ENCODE measurements at regions not wholly inside any gene's neighbourhood (a gene's known extent, or its start where the extent isn't known, plus 50 kb on each side); places are given as distances from the start of the nearest gene placed in this dataset.

GRCh38 chr4:34279011-34279410 is 1965.3 kb downstream of the ARAP2 start:
- Histone ChIP-seq H3K4me1 (no peaks in the 10 kb centered on the region), H3K27me3 (no peaks in the 10 kb centered on the region), H3K4me3 (no peak overlapping the region), H3K36me3 (no peaks in the 10 kb centered on the region), H3K9me3 (no peaks in the 10 kb centered on the region), H3K27ac (no peak overlapping the region)
- no peak for DNase-seq
- no peak for ATAC-seq (ENCODE audit: low FRiP score in 2 of 2)
- no peak for TF ChIP-seq POLR2AphosphoS5 (IDR thresholded peaks at IDR 0.05)
- TF ChIP-seq EP300 (IDR thresholded peaks at IDR 0.05) = no peak
- no peak for TF ChIP-seq POLR2A (IDR thresholded peaks at IDR 0.05)
- TF ChIP-seq CTCF (IDR thresholded peaks at IDR 0.05) = no peak

GRCh38 chr4:34280131-34280530 is 1964.2 kb downstream of the ARAP2 start:
- DNase-seq = no peak
- TF ChIP-seq CTCF (IDR thresholded peaks at IDR 0.05) (no peak), POLR2AphosphoS5 (IDR thresholded peaks at IDR 0.05) (no peak), POLR2A (IDR thresholded peaks at IDR 0.05) (no peak), EP300 (IDR thresholded peaks at IDR 0.05) (no peak)
- H3K27ac ChIP-seq = no peak overlapping the region
- no peaks in the 10 kb centered on the region for H3K27me3 ChIP-seq
- ATAC-seq (ENCODE audit: low FRiP score in 2 of 2) = no peak
- no peaks in the 10 kb centered on the region for H3K9me3 ChIP-seq
- H3K4me3 ChIP-seq = no peak overlapping the region
- H3K36me3 ChIP-seq = no peaks in the 10 kb centered on the region
- H3K4me1 ChIP-seq = no peaks in the 10 kb centered on the region
- 48 to 52% methylated on average over 2 of the region's 2 CpGs for WGBS, 2 donors

- ATAC-seq (ENCODE audit: low FRiP score in 2 of 2) (no peak), DNase-seq (no peak)
- Histone ChIP-seq H3K9me3 (no peaks in the 10 kb centered on the region), H3K27ac (no peak overlapping the region), H3K27me3 (no peaks in the 10 kb centered on the region), H3K4me3 (no peak overlapping the region), H3K4me1 (no peaks in the 10 kb centered on the region), H3K36me3 (no peaks in the 10 kb centered on the region)
- TF ChIP-seq POLR2A (IDR thresholded peaks at IDR 0.05) (no peak), CTCF (IDR thresholded peaks at IDR 0.05) (no peak), EP300 (IDR thresholded peaks at IDR 0.05) (no peak), POLR2AphosphoS5 (IDR thresholded peaks at IDR 0.05) (no peak)
- whole genome bisulfite sequencing, 2 donors = 68 to 70% methylated on average over 5 of the region's 5 CpGs
Observed at GRCh38 chr4:34281826-34282225, 1962.5 kb downstream of the ARAP2 start.

- DNase-seq = no peak
- H3K36me3 ChIP-seq = no peaks in the 10 kb centered on the region
- no peak overlapping the region for H3K4me3 ChIP-seq
- no peaks in the 10 kb centered on the region for H3K4me1 ChIP-seq
- no peaks in the 10 kb centered on the region for H3K27me3 ChIP-seq
- 63 to 71% methylated on average over 3 of the region's 3 CpGs for WGBS, 2 donors
- no peaks in the 10 kb centered on the region for H3K9me3 ChIP-seq
- TF ChIP-seq EP300 (IDR thresholded peaks at IDR 0.05) (no peak), POLR2A (IDR thresholded peaks at IDR 0.05) (no peak), POLR2AphosphoS5 (IDR thresholded peaks at IDR 0.05) (no peak), CTCF (IDR thresholded peaks at IDR 0.05) (no peak)
- no peak overlapping the region for H3K27ac ChIP-seq
- ATAC-seq (ENCODE audit: low FRiP score in 2 of 2) = no peak
Observed at GRCh38 chr4:34289489-34289888, 1954.8 kb downstream of the ARAP2 start.

- no peak overlapping the region for H3K27ac ChIP-seq
- no peak for TF ChIP-seq EP300 (IDR thresholded peaks at IDR 0.05)
- TF ChIP-seq POLR2A (IDR thresholded peaks at IDR 0.05) = no peak
- TF ChIP-seq CTCF (IDR thresholded peaks at IDR 0.05) = no peak
- no peak for TF ChIP-seq POLR2AphosphoS5 (IDR thresholded peaks at IDR 0.05)
- no peaks in the 10 kb centered on the region for H3K36me3 ChIP-seq
- H3K4me1 ChIP-seq = no peaks in the 10 kb centered on the region
- no peaks in the 10 kb centered on the region for H3K27me3 ChIP-seq
- no peaks in the 10 kb centered on the region for H3K9me3 ChIP-seq
- ATAC-seq (ENCODE audit: low FRiP score in 2 of 2) (no peak), DNase-seq (no peak)
- H3K4me3 ChIP-seq = no peak overlapping the region
Observed at GRCh38 chr4:34289962-34290361, 1954.4 kb downstream of the ARAP2 start.
